Prostate gland (tissue), 2 donors: ENCODE measurements at regions not wholly inside any gene's neighbourhood (a gene's known extent, or its start where the extent isn't known, plus 50 kb on each side); places are given as distances from the start of the nearest gene placed in this dataset.
"Not testable (repeated sequence)": the region's sequence is repeated elsewhere in the genome, so short reads cannot be mapped to it uniquely, and the experiment has no call there.

Experiments
- DNase-seq: peaks from one replicate; pipeline ENCODE4 v3.0.0-alpha.2; 2019; ENCODE audit warnings: low spot score
- H3K27ac ChIP-seq, 2 donors: fragments of 200-600 bp; sonication (generic); 2 replicates each; pipeline ENCODE4 v1.5.1; 2017 to 2019
- H3K27me3 ChIP-seq: fragments of 200-600 bp; sonication (generic); replicated peaks from 2 replicates; pipeline ENCODE4 v1.5.1; 2019; ENCODE audit not compliant: insufficient read depth
- H3K36me3 ChIP-seq, 2 donors: fragments of 200-600 bp; sonication (generic); 1 replicate in 1 of 2; 2 replicates in 1 of 2; pipeline versions ENCODE4 v1.5.1 to v1.8.1; 2017 to 2019
- H3K4me1 ChIP-seq: fragments of 200-600 bp; sonication (generic); replicated peaks from 2 replicates; pipeline ENCODE4 v1.5.1; 2019
- H3K4me3 ChIP-seq, 2 donors: fragments of 200-600 bp; sonication (generic); 2 replicates each; pipeline ENCODE4 v1.5.1; 2017 to 2019
- H3K9me3 ChIP-seq: fragments of 200-600 bp; sonication (generic); 2 replicates; pipeline ENCODE4 v1.5.1; 2017
- CTCF ChIP-seq, 4 experiments: fragments of 200-600 bp in 2 of 4; fragments of 450-650 bp in 2 of 4; sonication (generic) in 2 of 4; IDR thresholded peaks; 1 replicate in 3 of 4; 2 replicates in 1 of 4; pipeline ENCODE4 v1.5.1; 2016 to 2019; ENCODE audit warnings: antibody characterized with exemption in 4 of 4, mild to moderate bottlenecking in 2 of 4, moderate library complexity in 2 of 4
- POLR2A ChIP-seq: fragments of 450-650 bp; IDR thresholded peaks from one replicate; pipeline ENCODE4 v1.6.1; 2016; ENCODE audit warnings: antibody characterized with exemption, mild to moderate bottlenecking
- POLR2AphosphoS5 ChIP-seq: sonication (generic); formaldehyde crosslinking; IDR thresholded peaks from one replicate; pipeline ENCODE4 v1.6.1; 2017; ENCODE audit warnings: antibody characterized with exemption
- WGBS: methylation state at CpG from one replicate; pipeline ENCODE4 v1.1.5; 2018; 5-methylcytosine and 5-hydroxymethylcytosine counted together
- intact Hi-C: fragments of 100-400 bp; cut with DNase I; formaldehyde crosslinking; loops from one replicate; pipeline ENCODE4 v1.14.2; 2022

- no peak for DNase-seq
- H3K4me3 ChIP-seq, result no peak overlapping the region
- no peaks in the 10 kb centered on the region for H3K4me1 ChIP-seq
- no peaks in the 10 kb centered on the region for H3K36me3 ChIP-seq
- H3K27ac ChIP-seq, result no peak overlapping the region
- TF ChIP-seq CTCF (IDR thresholded peaks at IDR 0.05), result no peak
- TF ChIP-seq POLR2AphosphoS5, result no peak
- no peak for TF ChIP-seq POLR2A
- H3K27me3 ChIP-seq, result no peaks in the 10 kb centered on the region
- 61% methylated on average over 6 of the region's 6 CpGs for WGBS
- no peaks in the 10 kb centered on the region for H3K9me3 ChIP-seq
- intact Hi-C loops, result no loop called here
Measured at GRCh38 chr21:9758888-9759287, 762.5 kb upstream of the TPTE start.

- intact Hi-C loops, result no loop called here
- Histone ChIP-seq H3K4me1 (no peaks in the 10 kb centered on the region), H3K36me3 (no peaks in the 10 kb centered on the region), H3K9me3 (no peaks in the 10 kb centered on the region), H3K27me3 (no peaks in the 10 kb centered on the region), H3K27ac (no peak overlapping the region), H3K4me3 (no peak overlapping the region)
- TF ChIP-seq CTCF (IDR thresholded peaks at IDR 0.05) (no peak), POLR2AphosphoS5 (no peak), POLR2A (no peak)
- DNase-seq, result no peak
- 80% methylated on average over 9 of the region's 9 CpGs for WGBS
Measured at GRCh38 chr21:9759972-9760371, 761.4 kb upstream of the TPTE start.

GRCh38 chr21:9760398-9761074, 760.8 kb upstream of the TPTE start:
- no peaks in the 10 kb centered on the region for H3K4me1 ChIP-seq
- intact Hi-C loops, result no loop called here
- no peaks in the 10 kb centered on the region for H3K27me3 ChIP-seq
- H3K27ac ChIP-seq, result no peak overlapping the region
- no peak for TF ChIP-seq POLR2AphosphoS5
- TF ChIP-seq POLR2A, result no peak
- TF ChIP-seq CTCF (IDR thresholded peaks at IDR 0.05), result no peak
- DNase-seq, result no peak
- H3K4me3 ChIP-seq, result no peak overlapping the region
- no peaks in the 10 kb centered on the region for H3K36me3 ChIP-seq
- WGBS, result 57% methylated on average over 5 of the region's 5 CpGs
- no peaks in the 10 kb centered on the region for H3K9me3 ChIP-seq

- Histone ChIP-seq H3K9me3 (no peaks in the 10 kb centered on the region), H3K27me3 (no peaks in the 10 kb centered on the region), H3K27ac (no peak overlapping the region), H3K4me3 (no peak overlapping the region), H3K36me3 (no peaks in the 10 kb centered on the region), H3K4me1 (no peaks in the 10 kb centered on the region)
- 65% methylated on average over 3 of the region's 3 CpGs for WGBS
- no peak for TF ChIP-seq POLR2A
- no peak for TF ChIP-seq CTCF (IDR thresholded peaks at IDR 0.05)
- no peak for TF ChIP-seq POLR2AphosphoS5
- no peak for DNase-seq
- intact Hi-C loops, result no loop called here
Measured at GRCh38 chr21:9763306-9763705, 758.1 kb upstream of the TPTE start.

GRCh38 chr21:9763807-9764206, 757.6 kb upstream of the TPTE start:
- Histone ChIP-seq H3K9me3 (no peaks in the 10 kb centered on the region), H3K4me1 (no peaks in the 10 kb centered on the region), H3K27ac (no peak overlapping the region), H3K4me3 (no peak overlapping the region), H3K36me3 (no peaks in the 10 kb centered on the region), H3K27me3 (no peaks in the 10 kb centered on the region)
- intact Hi-C loops, result no loop called here
- no peak for TF ChIP-seq POLR2A
- no peak for TF ChIP-seq CTCF (IDR thresholded peaks at IDR 0.05)
- TF ChIP-seq POLR2AphosphoS5, result no peak
- WGBS, result 61% methylated on average over 4 of the region's 4 CpGs
- DNase-seq, result no peak

GRCh38 chr21:9764294-9764693, 757.1 kb upstream of the TPTE start:
- H3K4me1 ChIP-seq, H3K27ac ChIP-seq, H3K9me3 ChIP-seq, DNase-seq, H3K36me3 ChIP-seq, H3K27me3 ChIP-seq, intact Hi-C loops, H3K4me3 ChIP-seq: not testable (repeated sequence)
- WGBS, result 70% methylated on average over 6 of the region's 6 CpGs

- DNase-seq, intact Hi-C loops, H3K4me3 ChIP-seq, H3K36me3 ChIP-seq, H3K27ac ChIP-seq, H3K27me3 ChIP-seq, H3K4me1 ChIP-seq, H3K9me3 ChIP-seq: not testable (repeated sequence)
- WGBS, result 29% methylated on average over 1 of the region's 1 CpG
Measured at GRCh38 chr21:9765538-9765937, 755.8 kb upstream of the TPTE start.
